ENCODE measurements at regions not wholly inside any gene's neighbourhood (a gene's known extent, or its start where the extent isn't known, plus 50 kb on each side); places are given as distances from the start of the nearest gene placed in this dataset.

DNA sequence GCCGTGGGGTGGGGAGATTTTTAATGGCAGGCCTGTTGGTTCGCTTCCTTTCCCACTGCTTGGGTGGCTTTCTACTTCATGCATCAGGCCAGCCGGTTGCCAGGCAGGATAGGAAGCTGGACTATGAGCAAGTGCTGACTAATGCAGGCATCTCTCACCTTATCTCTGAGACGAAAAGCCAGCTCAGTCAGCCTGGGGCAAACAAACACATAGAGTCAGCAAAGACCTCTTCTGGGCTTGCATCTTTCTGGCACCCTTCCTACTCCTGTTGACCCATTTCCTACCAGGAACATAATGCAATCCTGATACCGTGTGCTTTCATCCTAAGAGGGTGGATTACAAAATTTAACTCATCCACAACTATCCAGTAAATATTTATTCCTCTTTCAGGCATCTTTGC lies 416.6 kb upstream of the MEX3C start (continued):
- TF ChIP-seq PRDM15 (CRISPR knock-in tag; IDR thresholded peaks at IDR 0.05) (no peak), ESRRA (CRISPR knock-in tag; IDR thresholded peaks at IDR 0.05; ENCODE audit: borderline replicate concordance) (no peak)
- TF ChIP-seq, protein P1, sequence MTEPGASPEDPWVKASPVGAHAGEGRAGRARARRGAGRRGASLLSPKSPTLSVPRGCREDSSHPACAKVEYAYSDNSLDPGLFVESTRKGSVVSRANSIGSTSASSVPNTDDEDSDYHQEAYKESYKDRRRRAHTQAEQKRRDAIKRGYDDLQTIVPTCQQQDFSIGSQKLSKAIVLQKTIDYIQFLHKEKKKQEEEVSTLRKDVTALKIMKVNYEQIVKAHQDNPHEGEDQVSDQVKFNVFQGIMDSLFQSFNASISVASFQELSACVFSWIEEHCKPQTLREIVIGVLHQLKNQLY (CRISPR knock-in tag; IDR thresholded peaks at IDR 0.05) = no peak

DNA sequence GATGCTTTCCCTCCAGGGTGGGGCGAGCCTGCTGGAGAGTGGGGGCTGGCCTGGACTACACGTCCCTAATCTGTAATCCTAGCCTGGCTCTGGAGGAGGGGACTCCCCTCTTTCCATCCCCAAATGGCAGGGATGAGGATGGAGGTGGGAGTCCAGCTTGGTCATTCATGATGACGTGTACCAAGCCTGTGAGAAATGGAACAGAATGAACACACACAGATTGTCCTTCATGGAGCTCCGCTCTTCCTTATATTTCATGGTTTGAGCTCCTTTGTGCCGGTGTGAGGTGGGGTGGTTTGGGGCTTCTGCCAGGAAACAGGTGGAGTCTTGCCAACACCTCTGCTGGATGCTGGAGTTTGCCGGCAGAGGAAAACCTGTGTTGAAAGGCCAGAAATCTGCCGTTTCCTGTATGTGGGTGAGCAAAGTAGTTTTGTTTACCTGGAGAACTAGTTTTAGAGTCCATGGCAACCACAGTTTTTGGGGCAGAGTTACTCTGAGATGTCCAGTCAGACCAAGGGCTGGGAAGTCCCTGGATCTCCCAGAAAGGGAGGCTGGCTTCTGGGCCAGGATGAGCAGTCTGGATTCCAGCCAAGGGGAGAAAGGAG lies 417.6 kb upstream of the MEX3C start:
- peaks cover 6% of the 10 kb centered on the region; the same call in 1 of the 2 replicates for H3K36me3 Mint-ChIP-seq
- ATAC-seq (no peak), DNase-seq (ENCODE audit: low spot score) (no peak)
- H3K4me3 Mint-ChIP-seq = no peak overlapping the region
- peaks cover 26% of the 10 kb centered on the region for H3K4me1 Mint-ChIP-seq
- no peak overlapping the region for H3K27ac Mint-ChIP-seq
- ChIA-PET POLR2A (interaction anchor here (0.6 kb wide), 1 partner anchor 425 kb away, joined by 3 read pairs; no protein-coding TSS in a partner anchor), CTCF (no interaction called here)
- no peaks in the 10 kb centered on the region; the same call in 1 of the 2 replicates for H3K27me3 Mint-ChIP-seq (ENCODE audit: low read depth)
- TF ChIP-seq ZMAT4 (CRISPR knock-in tag; IDR thresholded peaks at IDR 0.05) = no peak
- TF ChIP-seq JUN (CRISPR knock-in tag; IDR thresholded peaks at IDR 0.05) = no peak
- no peak for TF ChIP-seq HMGXB4 (CRISPR knock-in tag; IDR thresholded peaks at IDR 0.05)
- TF ChIP-seq PRDM15 (CRISPR knock-in tag; IDR thresholded peaks at IDR 0.05) = no peak
- TF ChIP-seq ZSCAN18 (CRISPR knock-in tag; IDR thresholded peaks at IDR 0.05) = no peak
- TF ChIP-seq SMAD4 (CRISPR knock-in tag; IDR thresholded peaks at IDR 0.05) = no peak
- TF ChIP-seq, protein P2, sequence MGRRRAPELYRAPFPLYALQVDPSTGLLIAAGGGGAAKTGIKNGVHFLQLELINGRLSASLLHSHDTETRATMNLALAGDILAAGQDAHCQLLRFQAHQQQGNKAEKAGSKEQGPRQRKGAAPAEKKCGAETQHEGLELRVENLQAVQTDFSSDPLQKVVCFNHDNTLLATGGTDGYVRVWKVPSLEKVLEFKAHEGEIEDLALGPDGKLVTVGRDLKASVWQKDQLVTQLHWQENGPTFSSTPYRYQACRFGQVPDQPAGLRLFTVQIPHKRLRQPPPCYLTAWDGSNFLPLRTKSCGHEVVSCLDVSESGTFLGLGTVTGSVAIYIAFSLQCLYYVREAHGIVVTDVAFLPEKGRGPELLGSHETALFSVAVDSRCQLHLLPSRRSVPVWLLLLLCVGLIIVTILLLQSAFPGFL (CRISPR knock-in tag; IDR thresholded peaks at IDR 0.05; ENCODE audit: borderline replicate concordance) = no peak
- no peak for TF ChIP-seq ZNF512 (CRISPR knock-in tag; IDR thresholded peaks at IDR 0.05; ENCODE audit: borderline replicate concordance)
- TF ChIP-seq, protein P3, sequence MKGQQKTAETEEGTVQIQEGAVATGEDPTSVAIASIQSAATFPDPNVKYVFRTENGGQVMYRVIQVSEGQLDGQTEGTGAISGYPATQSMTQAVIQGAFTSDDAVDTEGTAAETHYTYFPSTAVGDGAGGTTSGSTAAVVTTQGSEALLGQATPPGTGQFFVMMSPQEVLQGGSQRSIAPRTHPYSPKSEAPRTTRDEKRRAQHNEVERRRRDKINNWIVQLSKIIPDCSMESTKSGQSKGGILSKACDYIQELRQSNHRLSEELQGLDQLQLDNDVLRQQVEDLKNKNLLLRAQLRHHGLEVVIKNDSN (CRISPR knock-in tag; IDR thresholded peaks at IDR 0.05) = no peak
- TF ChIP-seq, protein P4, sequence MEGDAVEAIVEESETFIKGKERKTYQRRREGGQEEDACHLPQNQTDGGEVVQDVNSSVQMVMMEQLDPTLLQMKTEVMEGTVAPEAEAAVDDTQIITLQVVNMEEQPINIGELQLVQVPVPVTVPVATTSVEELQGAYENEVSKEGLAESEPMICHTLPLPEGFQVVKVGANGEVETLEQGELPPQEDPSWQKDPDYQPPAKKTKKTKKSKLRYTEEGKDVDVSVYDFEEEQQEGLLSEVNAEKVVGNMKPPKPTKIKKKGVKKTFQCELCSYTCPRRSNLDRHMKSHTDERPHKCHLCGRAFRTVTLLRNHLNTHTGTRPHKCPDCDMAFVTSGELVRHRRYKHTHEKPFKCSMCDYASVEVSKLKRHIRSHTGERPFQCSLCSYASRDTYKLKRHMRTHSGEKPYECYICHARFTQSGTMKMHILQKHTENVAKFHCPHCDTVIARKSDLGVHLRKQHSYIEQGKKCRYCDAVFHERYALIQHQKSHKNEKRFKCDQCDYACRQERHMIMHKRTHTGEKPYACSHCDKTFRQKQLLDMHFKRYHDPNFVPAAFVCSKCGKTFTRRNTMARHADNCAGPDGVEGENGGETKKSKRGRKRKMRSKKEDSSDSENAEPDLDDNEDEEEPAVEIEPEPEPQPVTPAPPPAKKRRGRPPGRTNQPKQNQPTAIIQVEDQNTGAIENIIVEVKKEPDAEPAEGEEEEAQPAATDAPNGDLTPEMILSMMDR (IDR thresholded peaks at IDR 0.05) = no peak
- H3K9me3 Mint-ChIP-seq = peaks cover 6% of the 10 kb centered on the region
